GM18502 (cell line): ENCODE measurements at regions not wholly inside any gene's neighbourhood (a gene's known extent, or its start where the extent isn't known, plus 50 kb on each side); places are given as distances from the start of the nearest gene placed in this dataset.
"Not testable (repeated sequence)": the region's sequence is repeated elsewhere in the genome, so short reads cannot be mapped to it uniquely, and the experiment has no call there.

Experiments used
- ATAC-seq: cut with Tn5 transposase; IDR thresholded peaks from one replicate; pipeline ENCODE4 v1.9.1; 2021; ENCODE audit warnings: mild to moderate bottlenecking; ENCODE audit not compliant: unreplicated experiment, poor library complexity

DNA sequence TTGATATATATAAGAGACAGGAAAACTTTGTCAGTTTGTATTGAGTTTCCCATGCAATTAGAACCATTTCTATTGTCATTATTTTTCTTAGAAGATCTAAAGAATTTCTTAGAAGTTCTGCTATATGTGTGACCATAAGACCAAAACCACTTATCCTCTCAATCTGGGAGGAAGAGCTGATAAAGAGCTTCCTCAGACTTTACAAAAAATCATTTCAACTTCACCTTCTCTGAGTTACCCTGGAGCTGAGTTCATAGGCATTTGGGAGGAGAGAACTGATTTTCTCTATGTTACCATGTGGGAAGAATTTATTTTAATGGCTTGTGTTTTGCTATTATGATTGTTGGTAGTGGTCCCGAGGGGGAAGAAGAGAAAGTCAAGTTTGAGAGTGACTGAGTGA, 329.3 kb downstream of the GPD2 start:
- ATAC-seq: no peak

DNA sequence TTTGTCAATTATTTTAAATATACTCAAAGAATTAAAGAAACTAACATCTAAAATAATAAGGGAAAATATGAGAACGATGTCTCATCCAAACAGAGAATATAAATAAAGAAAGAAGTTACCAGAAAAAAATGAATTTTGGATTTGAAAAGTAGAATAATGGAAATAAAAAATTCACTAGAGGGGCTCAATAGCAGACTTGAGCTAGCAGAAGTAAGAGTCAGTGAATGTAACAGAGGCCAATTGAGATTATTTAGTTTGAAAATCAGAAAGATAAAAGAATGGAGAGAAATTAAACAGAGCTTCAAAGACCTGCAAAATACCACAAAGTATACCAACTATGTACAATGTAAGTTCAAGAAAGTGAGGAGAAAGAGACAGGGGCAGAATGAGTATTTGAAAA, 333.6 kb downstream of the GPD2 start:
- ATAC-seq: no peak

- ATAC-seq: no peak
These were observed 342.7 kb downstream of the GPD2 start for GRCh38 chr2:156778916-156779315.

DNA sequence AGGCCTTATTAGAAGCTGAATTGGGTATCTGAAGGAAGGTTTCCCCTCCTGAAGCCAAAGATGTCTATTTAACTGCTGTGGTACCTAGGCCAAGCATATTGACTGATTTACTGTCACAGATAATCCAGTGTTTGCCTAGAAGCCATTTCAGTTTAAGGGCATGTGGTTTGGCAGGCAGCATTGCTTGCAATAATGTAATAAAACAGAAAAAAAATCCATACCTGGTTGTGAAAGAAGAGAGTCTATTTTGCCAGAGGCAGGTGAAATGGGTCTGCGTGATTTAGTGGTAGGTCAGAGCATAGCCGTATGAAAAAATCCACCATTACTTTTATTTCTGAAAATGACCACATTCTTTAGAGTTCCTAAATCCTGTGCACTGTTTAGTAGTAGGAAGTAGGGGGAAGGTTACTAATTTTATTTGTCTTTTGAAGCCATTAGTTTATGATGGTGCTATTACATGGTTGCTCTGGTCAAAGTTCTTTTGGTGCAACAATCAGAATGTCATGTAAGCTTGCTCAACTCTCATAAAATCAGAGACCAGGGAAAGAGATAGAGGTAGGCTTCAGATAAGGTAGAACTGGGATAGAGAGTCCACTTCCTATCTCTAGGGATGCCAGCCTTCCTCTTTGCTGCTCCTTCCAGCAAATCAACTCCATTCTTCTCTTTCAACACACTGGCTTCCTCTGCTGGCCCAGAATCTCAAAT, 343.4 kb downstream of the GPD2 start:
- no peak for ATAC-seq

- ATAC-seq: not testable (repeated sequence)
These were observed 345.5 kb downstream of the GPD2 start for GRCh38 chr2:156781677-156782076.

DNA sequence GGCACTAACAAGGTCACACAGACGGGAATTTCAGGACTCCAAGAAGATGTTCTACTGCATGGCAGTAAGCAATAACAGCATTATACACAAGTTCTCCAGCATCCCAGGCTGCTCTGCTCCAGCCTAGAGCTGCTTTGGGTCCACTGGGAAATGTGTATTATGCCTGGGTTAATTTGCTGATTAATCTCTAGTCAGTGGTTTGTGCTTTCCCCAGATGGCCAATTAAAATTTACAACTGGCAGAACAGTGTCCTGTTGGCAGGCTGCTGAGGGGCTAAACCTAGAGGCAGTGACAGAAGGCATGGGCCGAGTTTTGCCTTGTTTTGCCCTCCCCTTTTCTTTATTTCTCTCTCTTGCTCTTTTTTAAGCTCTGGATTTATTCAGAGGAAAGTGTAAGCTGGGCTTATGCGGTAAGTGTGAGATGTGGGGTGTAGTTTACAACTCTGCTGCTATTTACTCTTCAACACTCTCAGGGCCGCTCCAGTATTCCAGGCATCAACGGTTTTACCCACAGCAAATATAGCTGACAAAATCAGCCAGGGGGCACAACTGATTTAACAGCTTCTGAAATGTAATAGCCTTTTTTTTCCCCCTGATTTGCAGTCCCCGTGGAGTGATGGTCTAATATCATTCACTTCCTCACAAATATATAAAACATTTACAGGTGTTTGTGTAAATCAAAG, 348.0 kb downstream of the GPD2 start:
- ATAC-seq: no peak

DNA sequence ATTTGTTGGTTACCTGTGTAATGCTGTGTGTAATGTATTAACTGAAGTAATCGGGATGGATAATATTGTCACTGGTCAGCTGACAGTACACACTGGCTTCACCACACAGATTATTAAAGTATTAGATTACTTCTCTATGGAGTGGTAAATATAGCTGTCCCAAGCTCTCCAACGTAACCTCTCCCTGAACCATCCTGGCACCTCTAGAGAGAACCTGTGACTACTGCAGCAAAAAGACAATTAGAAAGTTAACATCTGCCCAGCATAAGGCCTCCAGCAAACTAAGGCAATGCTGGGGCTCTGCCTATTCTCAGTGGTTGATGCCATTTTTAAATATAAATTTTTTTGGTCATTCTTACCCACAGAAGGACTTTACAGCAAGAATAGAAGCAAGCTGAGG, 351.3 kb downstream of the GPD2 start:
- ATAC-seq: no peak

DNA sequence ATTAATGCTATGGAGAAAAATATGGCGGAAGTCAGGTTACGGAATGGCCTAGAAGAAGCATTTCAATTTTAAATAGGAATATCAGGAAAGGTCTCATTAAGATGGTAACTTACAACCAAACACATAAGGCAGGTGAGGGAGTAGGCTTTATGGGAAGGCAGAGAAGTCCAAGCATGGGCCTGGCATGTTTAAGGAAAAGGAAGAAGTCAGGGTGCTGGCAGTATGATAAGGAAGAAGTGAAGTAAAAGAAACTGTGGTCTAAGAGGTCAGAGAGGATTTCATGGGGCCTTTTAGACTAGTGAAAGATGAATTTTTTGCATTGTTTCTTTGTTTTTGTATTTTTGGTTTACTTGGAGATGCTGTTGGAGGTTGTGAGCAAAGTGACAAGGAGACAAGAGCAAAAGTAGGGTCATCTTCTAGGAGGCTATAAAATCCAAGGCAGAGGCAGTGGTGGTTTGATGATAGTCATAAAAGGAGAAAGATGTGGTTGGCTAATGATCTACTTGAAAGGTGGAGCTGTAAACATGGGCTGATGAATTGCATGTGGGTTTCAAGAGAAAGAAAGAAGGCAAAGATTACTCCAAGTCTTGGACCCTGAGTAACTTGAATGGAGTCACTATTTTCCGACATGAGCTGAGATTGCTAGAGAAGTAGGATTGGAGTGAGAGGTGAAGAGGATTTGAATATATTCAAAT, 354.3 kb downstream of the GPD2 start:
- no peak for ATAC-seq

DNA sequence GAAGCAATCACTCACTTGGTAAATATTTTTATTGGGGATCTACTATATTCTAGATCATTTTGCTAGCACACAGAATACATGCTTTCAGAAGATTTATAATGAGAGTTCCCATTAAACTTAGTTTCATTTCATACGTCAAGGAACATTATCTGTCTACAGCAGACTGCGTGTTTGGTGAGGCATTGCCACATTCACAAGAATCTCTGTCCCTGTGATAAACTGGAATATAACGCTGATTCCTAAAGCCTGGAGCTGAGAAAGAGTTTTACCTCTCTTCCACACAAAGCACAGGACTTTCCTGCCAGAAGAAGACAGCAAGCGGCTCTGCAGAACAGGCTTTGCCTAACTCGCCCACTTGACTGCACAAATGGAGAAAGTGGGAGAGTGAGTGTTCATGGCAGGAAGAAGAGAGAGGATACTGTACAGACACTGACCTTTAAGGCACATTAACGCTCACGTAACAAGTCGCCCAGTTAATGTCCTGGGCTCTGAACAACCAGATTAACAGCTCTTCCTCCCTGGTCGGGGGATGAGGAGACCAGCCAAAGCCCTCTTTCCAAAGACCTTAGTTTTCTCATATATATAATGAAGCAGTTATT, 356.2 kb downstream of the GPD2 start:
- no peak for ATAC-seq

DNA sequence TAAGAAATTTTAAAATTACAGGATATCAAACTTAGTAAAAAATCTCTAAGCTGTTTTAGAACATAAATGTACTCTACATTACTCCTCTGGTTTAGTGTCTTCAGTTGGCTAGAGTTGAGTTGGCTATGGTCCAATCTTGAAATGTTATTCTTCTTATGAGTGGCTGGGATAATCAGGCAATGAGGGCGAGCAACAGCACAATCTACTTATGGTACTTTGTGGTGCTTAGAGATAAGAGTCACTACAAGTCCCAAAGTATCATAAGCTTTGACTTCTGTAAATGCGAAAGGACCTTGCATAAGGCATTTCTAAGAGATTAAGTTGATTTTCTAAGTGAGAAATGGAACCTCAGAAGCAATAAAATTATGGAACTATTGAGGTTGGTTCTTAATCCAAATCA, 361.7 kb downstream of the GPD2 start:
- ATAC-seq: no peak

- no peak for ATAC-seq
These were observed 364.0 kb downstream of the GPD2 start for GRCh38 chr2:156800065-156800653.

DNA sequence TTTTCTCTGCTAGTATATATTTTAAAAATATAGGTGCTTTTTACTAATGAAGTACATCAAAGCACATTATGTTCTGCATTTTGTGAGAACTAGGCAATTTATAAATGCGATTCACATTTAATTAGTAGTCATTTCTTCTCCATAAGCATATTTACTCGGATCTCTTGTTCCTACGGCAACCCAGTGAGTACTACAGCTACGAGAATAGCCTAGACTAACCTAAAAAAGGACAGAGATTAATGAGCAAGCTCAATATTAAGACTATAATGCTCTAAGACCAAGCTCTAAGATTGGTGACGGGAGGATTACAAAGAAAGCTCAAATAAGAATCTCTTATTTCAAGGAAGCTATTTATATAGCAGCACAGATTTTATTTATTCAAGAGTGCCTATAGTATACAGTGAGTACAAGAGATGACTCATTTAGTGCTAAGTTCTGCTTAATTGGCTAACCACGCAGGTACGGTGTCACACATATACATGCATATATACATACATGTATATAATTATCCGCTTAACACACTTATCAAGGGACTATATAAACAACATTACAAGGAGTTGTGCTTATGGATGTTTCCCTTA, 364.7 kb downstream of the GPD2 start:
- ATAC-seq: no peak

GRCh38 chr2:156803243-156803642, 367.1 kb downstream of the GPD2 start:
- ATAC-seq: no peak

DNA sequence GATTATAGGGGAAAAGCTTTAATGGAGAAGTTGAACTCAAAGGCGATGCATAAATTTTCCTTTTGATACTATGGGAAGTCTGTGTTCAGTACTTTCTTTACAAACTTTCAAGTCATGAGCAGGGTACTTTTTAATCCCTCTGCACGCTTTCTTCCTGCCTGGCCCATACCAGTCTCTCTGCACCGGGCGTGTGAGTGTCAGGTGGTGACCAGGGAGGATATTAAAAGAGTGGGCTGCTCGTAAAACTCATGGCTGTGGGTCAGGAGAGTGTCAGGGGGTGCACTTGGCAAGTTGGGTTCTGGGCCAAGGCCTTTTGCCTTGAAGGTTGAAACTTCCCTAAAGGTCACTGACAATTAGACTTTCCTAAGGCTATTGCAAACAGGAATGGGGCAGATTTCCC, 367.8 kb downstream of the GPD2 start:
- no peak for ATAC-seq

DNA sequence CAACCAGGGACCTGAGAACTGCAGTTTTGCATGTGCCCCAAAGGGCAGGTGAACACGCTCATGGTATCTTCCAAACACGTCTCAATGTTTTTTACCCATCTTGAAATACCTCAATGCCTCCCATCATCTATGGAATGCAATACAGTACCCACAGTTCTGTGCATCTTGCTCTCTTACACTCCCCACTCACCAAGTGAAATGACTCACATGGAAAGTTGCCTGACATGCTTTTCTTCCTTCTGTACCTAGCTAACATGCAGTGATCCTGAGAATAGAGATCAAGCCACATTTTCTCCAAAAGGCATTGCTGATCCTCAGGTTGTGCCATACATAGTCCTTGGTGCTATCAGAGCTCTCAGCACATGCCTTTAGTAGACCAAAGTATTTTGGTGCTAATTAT, 373.9 kb downstream of the GPD2 start:
- no peak for ATAC-seq

- ATAC-seq: no peak
These were observed 376.3 kb downstream of the GPD2 start for GRCh38 chr2:156812496-156812895.

- ATAC-seq: no peak
These were observed 381.3 kb downstream of the GPD2 start for GRCh38 chr2:156817430-156817829.

GRCh38 chr2:156818221-156818620, 382.0 kb downstream of the GPD2 start:
- ATAC-seq: no peak

GRCh38 chr2:156818944-156819343, 382.8 kb downstream of the GPD2 start:
- no peak for ATAC-seq

DNA sequence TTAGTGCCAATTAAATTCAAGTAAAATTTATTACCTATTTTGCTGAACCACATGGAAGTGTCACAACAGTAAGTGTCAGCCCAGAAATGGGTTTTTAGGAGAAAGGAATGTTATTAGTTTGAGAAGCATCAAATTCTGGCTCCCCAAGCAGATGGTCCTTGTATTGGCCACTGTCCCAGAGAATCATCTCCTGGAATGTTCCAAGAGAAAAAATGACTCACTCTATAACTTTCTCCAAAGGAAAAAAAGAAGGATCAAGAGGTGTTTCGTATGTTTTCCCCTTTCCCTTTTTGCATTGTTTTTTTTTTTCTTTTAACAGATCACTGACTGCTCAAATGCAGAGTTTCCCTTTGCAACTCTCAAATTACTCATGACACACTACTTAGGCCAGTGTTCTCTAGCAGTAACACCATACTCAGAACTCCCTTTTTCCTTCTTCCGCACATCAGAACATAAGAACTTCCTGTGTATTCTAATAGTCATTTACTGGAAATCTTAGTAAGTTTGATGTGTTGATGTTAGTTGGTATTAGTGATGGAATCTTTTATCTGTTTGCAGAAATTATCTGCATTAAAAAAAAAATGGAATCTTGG, 390.3 kb downstream of the GPD2 start:
- ATAC-seq: no peak
